ENCODE measurements at regions not wholly inside any gene's neighbourhood (a gene's known extent, or its start where the extent isn't known, plus 50 kb on each side); places are given as distances from the start of the nearest gene placed in this dataset.

DNA sequence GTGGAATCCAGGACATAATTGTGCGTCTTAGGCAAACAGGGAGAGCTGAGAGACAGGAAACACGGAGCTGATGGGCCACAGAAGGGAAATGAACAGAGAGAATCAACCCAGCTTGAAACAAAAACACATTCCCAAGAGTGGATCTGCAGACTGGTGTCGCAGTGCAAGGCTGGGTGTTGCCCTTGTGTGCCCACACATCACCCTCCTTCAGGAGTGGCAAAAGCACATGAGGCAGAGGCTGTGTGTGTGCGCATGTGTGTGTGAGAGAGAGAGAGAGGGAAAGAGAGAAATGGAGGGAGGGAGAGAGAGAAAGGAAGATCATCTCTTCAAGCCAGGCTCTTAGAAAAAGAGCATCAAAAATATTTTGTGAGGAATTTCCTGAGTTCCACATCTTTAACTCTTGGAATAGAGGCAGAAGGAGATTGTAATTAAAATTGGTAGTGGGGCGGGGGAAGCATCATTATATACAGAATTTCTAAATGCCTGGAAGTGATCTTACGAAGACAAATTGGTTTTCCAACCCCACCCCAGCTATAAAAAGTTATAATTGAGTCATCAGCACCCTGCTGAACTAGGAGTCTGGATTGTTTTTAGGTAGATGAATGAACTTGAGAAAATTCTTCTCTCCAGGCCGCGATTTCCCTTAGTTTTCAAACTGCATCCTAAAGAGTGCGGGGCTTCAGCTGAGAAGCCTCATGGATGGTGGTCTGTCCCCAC, 480.7 kb downstream of the NPHP4 start (continued):
- TF ChIP-seq PRDM15 (CRISPR knock-in tag; IDR thresholded peaks at IDR 0.05): no peak
- TF ChIP-seq TCF12 (IDR thresholded peaks at IDR 0.05; ENCODE audit: low read depth, low read length): no peak

DNA sequence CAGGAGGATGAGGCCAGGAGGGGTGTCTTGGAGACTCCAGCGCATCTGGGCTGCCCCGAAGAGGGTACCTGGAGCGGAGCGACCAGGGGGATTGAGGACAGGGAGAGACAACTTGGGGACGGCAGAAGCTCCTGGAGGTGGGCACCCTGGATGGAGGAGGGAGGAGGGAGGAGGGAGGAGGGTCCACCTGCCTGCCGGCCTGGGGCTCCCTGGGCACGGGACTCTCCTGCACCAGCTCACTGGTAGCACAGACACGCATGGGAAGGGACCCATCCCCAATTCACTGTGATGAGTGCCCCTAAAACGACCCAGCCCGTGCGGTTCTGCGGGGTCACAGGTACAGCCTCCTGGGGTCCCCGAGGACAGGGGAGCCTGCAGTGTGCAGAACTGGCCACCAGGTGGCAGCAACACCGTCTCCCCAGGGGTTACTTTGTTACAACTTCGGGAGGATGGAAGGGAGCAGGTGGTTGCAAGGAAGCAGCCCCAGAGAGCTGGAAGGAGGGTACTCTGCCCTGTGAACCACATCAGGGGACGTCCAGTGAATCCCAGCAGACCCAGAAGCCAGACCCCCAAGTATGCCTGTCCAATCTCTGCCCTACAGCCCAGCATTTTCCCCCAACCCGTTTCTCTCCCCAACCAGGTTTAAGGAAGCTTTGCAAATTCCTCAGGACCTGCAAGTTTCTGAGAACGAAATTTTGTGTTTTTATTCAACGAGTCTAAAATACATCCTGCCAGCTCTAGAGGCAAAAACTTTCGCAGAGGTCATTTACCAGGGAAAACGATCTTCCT, 482.4 kb downstream of the NPHP4 start:
- Histone ChIP-seq H3K36me3 (ENCODE audit: control insufficient read depth in 2 of 2, insufficient read depth in 2 of 2, low read length in 1 of 2) (no peaks in the 10 kb centered on the region), H3K27me3 (replicated peaks in 1 of 2; ENCODE audit: control insufficient read depth in 2 of 2, insufficient read depth in 2 of 2, low read length in 1 of 2) (no peaks in the 10 kb centered on the region; a peak in 1 of 4 replicates), H3K79me2 (ENCODE audit: control insufficient read depth, insufficient read depth, low read length) (no peaks in the 10 kb centered on the region), H2AFZ (ENCODE audit: control insufficient read depth, low read depth, low read length) (no peak overlapping the region), H3K27ac (ENCODE audit: control insufficient read depth, insufficient read depth) (no peak overlapping the region), H3K4me3 (no peak overlapping the region), H3K4me2 (ENCODE audit: control insufficient read depth, insufficient read depth) (no peak overlapping the region), H4K20me1 (ENCODE audit: control insufficient read depth, insufficient read depth) (no peaks in the 10 kb centered on the region), H3K9ac (ENCODE audit: control insufficient read depth, insufficient read depth, low read length) (no peak overlapping the region), H3K4me1 (ENCODE audit: control insufficient read depth, insufficient read depth, low read length) (no peaks in the 10 kb centered on the region), H3K9me3 (replicated peaks; ENCODE audit: control insufficient read depth, insufficient read depth, low read length) (no peaks in the 10 kb centered on the region)
- ChIA-PET POLR2A (no interaction called here), CTCF (interaction anchor here (0.8 to 3.9 kb wide), 11 partner anchors 13 to 1595 kb away, joined by 3 to 30 read pairs (median 4); no protein-coding TSS in a partner anchor), RAD21 (ENCODE audit: unreplicated experiment) (interaction anchor here (0.8 to 1.4 kb wide), 3 partner anchors 236 to 464 kb away, joined by 3 to 5 read pairs (median 4); no protein-coding TSS in a partner anchor), SMC1A (ENCODE audit: uncharacterized antibody, unreplicated experiment) (interaction anchor here (1.1 kb wide), 1 partner anchor 409 kb away, joined by 6 read pairs; no protein-coding TSS in a partner anchor)
- ATAC-seq (peak; percentile 89), DNase-seq (ENCODE audit: low read depth, low spot score) (no peak), FAIRE-seq (no peak)
- no TSS peak for BruUV-seq (replicated peaks)
- WGBS (ENCODE audit: insufficient coverage, insufficient replicate concordance, low lambda C conversion rate, missing lambda C conversion rate): 17% methylated on average over 16 of the region's 21 CpGs
- intact Hi-C loops (cut with micrococcal nuclease; ENCODE audit: unreplicated experiment) (loop anchor here (2.0 kb wide), 3 partner anchors 237 to 465 kb away; no protein-coding TSS in a partner anchor), in situ Hi-C loops (cut with MboI) (loop anchor here (5.0 to 25.0 kb wide), 3 partner anchors 237 to 827 kb away; no protein-coding TSS in a partner anchor)
- TF ChIP-seq DPF2 (IDR thresholded peaks at IDR 0.05) (no peak), STAT3 (IDR thresholded peaks at IDR 0.05; ENCODE audit: low read depth, low read length) (no peak), ZNF217 (IDR thresholded peaks at IDR 0.05) (no peak), RELA (IDR thresholded peaks at IDR 0.05; ENCODE audit: borderline replicate concordance, partially characterized antibody) (no peak), RAD21 (IDR thresholded peaks at IDR 0.05; ENCODE audit: insufficient read depth, low read depth, low read length) (peak; percentile 73), RFX5 (IDR thresholded peaks at IDR 0.05; ENCODE audit: low read depth, low read length) (no peak), MEF2B (IDR thresholded peaks at IDR 0.05; ENCODE audit: partially characterized antibody, poor library complexity, severe bottlenecking) (peak; percentile 85), SPI1 (IDR thresholded peaks at IDR 0.05; ENCODE audit: borderline replicate concordance, insufficient read depth, low read depth, low read length) (no peak), RELB (IDR thresholded peaks at IDR 0.05; ENCODE audit: low read depth) (no peak)
- TF ChIP-seq, protein P1, sequence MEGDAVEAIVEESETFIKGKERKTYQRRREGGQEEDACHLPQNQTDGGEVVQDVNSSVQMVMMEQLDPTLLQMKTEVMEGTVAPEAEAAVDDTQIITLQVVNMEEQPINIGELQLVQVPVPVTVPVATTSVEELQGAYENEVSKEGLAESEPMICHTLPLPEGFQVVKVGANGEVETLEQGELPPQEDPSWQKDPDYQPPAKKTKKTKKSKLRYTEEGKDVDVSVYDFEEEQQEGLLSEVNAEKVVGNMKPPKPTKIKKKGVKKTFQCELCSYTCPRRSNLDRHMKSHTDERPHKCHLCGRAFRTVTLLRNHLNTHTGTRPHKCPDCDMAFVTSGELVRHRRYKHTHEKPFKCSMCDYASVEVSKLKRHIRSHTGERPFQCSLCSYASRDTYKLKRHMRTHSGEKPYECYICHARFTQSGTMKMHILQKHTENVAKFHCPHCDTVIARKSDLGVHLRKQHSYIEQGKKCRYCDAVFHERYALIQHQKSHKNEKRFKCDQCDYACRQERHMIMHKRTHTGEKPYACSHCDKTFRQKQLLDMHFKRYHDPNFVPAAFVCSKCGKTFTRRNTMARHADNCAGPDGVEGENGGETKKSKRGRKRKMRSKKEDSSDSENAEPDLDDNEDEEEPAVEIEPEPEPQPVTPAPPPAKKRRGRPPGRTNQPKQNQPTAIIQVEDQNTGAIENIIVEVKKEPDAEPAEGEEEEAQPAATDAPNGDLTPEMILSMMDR (IDR thresholded peaks at IDR 0.05 in 2 of 3, conservative IDR thresholded peaks at IDR 0.05 in 1 of 3; ENCODE audit: control insufficient read depth in 2 of 3, extremely low read depth in 1 of 3, insufficient read depth in 1 of 3, low read depth in 3 of 3, low read length in 3 of 3): peak; percentile 84 to 95 (median 94)
